ENCODE measurements at regions not wholly inside any gene's neighbourhood (a gene's known extent, or its start where the extent isn't known, plus 50 kb on each side); places are given as distances from the start of the nearest gene placed in this dataset.

DNA sequence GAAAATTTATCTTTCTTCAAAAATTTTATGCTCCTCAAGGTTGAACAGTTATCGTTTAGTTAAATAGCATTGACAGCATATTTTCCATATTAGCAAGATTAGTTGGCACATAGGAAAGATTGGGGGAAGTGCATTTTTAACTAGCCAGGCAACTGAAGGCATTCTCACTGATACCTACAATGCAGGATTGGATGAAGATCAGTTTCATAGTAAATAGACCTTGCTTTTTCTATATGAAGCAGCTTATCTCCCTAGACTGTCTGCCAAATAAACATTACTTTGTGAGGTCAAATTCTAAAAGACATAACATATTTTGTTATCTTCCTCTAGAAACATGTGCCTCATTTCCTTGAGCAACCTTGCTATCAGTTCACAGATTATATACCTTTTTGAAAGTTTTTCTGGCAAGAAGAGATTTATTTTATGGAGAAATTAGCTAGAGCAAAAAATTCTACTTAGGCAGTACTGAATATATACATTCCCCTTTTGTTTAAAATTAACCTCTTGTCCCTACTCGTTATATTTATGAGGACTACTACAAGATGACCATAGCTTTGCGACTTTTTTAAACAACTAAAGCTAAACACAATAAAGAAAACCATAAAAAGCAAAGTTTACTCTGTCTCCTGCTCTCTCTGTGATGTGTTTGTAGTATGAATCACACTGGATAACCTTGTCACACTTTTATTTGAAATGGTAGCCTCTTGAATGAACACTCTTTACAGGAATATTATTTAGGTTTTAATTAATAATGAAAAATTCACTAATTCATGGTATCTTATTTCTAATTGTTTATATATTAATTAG is 654.9 kb upstream of the TBL1XR1 start:
- no peak for ATAC-seq
- TF ChIP-seq BACH2 (CRISPR knock-in tag; IDR thresholded peaks at IDR 0.05; ENCODE audit: borderline replicate concordance), result no peak
- TF ChIP-seq ZFP3 (CRISPR knock-in tag; IDR thresholded peaks at IDR 0.05), result no peak

DNA sequence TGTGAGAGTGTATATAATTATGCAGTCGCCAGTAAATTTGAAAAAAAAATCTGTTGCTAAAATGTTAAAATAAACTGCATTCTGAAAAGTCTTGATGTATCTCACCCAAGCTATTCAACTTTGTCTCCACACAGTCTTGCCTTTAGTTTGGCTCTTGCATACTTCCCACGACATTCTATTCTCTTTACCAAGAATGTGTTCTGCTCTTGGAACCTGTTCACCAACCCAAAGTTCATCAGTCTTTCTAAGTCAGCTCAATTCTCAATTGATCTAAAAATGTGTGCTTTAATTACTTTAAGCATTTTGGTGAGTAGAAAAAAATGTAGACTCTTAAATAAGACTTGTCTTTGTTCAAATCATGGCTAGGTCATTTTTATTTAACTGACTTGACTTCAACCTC is 657.7 kb upstream of the TBL1XR1 start:
- TF ChIP-seq, protein P1, sequence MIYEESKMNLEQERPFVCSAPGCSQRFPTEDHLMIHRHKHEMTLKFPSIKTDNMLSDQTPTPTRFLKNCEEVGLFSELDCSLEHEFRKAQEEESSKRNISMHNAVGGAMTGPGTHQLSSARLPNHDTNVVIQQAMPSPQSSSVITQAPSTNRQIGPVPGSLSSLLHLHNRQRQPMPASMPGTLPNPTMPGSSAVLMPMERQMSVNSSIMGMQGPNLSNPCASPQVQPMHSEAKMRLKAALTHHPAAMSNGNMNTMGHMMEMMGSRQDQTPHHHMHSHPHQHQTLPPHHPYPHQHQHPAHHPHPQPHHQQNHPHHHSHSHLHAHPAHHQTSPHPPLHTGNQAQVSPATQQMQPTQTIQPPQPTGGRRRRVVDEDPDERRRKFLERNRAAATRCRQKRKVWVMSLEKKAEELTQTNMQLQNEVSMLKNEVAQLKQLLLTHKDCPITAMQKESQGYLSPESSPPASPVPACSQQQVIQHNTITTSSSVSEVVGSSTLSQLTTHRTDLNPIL (CRISPR knock-in tag; IDR thresholded peaks at IDR 0.05; ENCODE audit: low read depth), result no peak
- TF ChIP-seq, protein P2, sequence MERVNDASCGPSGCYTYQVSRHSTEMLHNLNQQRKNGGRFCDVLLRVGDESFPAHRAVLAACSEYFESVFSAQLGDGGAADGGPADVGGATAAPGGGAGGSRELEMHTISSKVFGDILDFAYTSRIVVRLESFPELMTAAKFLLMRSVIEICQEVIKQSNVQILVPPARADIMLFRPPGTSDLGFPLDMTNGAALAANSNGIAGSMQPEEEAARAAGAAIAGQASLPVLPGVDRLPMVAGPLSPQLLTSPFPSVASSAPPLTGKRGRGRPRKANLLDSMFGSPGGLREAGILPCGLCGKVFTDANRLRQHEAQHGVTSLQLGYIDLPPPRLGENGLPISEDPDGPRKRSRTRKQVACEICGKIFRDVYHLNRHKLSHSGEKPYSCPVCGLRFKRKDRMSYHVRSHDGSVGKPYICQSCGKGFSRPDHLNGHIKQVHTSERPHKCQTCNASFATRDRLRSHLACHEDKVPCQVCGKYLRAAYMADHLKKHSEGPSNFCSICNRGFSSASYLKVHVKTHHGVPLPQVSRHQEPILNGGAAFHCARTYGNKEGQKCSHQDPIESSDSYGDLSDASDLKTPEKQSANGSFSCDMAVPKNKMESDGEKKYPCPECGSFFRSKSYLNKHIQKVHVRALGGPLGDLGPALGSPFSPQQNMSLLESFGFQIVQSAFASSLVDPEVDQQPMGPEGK (CRISPR knock-in tag; IDR thresholded peaks at IDR 0.05; ENCODE audit: borderline replicate concordance), result no peak
- TF ChIP-seq ZNF565 (CRISPR knock-in tag; conservative IDR thresholded peaks at IDR 0.05; ENCODE audit: low read depth), result no peak
- TF ChIP-seq GLIS3 (CRISPR knock-in tag; IDR thresholded peaks at IDR 0.05), result no peak
- TF ChIP-seq TOX (CRISPR knock-in tag; IDR thresholded peaks at IDR 0.05; ENCODE audit: borderline replicate concordance), result no peak
- TF ChIP-seq, protein P3, sequence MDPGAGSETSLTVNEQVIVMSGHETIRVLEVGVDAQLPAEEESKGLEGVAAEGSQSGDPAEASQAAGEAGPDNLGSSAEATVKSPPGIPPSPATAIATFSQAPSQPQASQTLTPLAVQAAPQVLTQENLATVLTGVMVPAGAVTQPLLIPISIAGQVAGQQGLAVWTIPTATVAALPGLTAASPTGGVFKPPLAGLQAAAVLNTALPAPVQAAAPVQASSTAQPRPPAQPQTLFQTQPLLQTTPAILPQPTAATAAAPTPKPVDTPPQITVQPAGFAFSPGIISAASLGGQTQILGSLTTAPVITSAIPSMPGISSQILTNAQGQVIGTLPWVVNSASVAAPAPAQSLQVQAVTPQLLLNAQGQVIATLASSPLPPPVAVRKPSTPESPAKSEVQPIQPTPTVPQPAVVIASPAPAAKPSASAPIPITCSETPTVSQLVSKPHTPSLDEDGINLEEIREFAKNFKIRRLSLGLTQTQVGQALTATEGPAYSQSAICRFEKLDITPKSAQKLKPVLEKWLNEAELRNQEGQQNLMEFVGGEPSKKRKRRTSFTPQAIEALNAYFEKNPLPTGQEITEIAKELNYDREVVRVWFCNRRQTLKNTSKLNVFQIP (CRISPR knock-in tag; IDR thresholded peaks at IDR 0.05; ENCODE audit: borderline replicate concordance, low read depth), result no peak
- TF ChIP-seq ZNF70 (CRISPR knock-in tag; IDR thresholded peaks at IDR 0.05), result no peak
- TF ChIP-seq ZC3H10 (CRISPR knock-in tag; IDR thresholded peaks at IDR 0.05), result no peak
- no peak for TF ChIP-seq PPARA (CRISPR knock-in tag; IDR thresholded peaks at IDR 0.05; ENCODE audit: borderline replicate concordance)
- TF ChIP-seq OSR1 (CRISPR knock-in tag; IDR thresholded peaks at IDR 0.05), result no peak
- TF ChIP-seq, protein P4, sequence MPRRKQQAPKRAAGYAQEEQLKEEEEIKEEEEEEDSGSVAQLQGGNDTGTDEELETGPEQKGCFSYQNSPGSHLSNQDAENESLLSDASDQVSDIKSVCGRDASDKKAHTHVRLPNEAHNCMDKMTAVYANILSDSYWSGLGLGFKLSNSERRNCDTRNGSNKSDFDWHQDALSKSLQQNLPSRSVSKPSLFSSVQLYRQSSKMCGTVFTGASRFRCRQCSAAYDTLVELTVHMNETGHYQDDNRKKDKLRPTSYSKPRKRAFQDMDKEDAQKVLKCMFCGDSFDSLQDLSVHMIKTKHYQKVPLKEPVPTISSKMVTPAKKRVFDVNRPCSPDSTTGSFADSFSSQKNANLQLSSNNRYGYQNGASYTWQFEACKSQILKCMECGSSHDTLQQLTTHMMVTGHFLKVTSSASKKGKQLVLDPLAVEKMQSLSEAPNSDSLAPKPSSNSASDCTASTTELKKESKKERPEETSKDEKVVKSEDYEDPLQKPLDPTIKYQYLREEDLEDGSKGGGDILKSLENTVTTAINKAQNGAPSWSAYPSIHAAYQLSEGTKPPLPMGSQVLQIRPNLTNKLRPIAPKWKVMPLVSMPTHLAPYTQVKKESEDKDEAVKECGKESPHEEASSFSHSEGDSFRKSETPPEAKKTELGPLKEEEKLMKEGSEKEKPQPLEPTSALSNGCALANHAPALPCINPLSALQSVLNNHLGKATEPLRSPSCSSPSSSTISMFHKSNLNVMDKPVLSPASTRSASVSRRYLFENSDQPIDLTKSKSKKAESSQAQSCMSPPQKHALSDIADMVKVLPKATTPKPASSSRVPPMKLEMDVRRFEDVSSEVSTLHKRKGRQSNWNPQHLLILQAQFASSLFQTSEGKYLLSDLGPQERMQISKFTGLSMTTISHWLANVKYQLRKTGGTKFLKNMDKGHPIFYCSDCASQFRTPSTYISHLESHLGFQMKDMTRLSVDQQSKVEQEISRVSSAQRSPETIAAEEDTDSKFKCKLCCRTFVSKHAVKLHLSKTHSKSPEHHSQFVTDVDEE (CRISPR knock-in tag; IDR thresholded peaks at IDR 0.05), result no peak
- no peak for ATAC-seq

DNA sequence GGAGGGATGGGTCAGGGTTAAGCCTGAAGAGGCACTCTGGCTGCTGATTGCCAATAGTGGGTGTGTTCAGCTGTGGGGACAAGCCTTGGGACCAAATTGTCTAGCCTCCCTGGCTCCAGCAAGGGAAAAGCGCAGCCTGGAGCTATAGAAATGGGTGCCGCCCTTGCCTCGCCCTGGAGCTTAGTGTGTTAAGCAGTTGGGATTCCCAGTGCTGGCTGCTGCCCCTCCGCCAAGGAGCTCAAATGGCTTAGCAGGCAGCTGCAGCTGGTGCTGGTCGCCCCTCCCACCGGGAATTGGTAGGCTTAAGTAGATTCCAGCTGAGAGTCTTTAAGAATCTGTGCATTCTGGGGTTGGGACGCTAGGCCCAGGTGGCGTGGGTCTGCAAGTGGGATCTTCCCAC is 662.9 kb upstream of the TBL1XR1 start:
- no peak for ATAC-seq
- TF ChIP-seq BACH2 (CRISPR knock-in tag; IDR thresholded peaks at IDR 0.05; ENCODE audit: borderline replicate concordance) (no peak), RARB (CRISPR knock-in tag; IDR thresholded peaks at IDR 0.05) (no peak), SNAI2 (CRISPR knock-in tag; IDR thresholded peaks at IDR 0.05) (no peak), CSDC2 (CRISPR knock-in tag; IDR thresholded peaks at IDR 0.05) (no peak), ISL1 (CRISPR knock-in tag; IDR thresholded peaks at IDR 0.05) (no peak), ZFP30 (CRISPR knock-in tag; IDR thresholded peaks at IDR 0.05) (no peak), ZC3H10 (CRISPR knock-in tag; IDR thresholded peaks at IDR 0.05) (no peak), TCF4 (CRISPR knock-in tag; IDR thresholded peaks at IDR 0.05; ENCODE audit: borderline replicate concordance) (no peak), ESRRG (CRISPR knock-in tag; IDR thresholded peaks at IDR 0.05) (no peak), TOX (CRISPR knock-in tag; IDR thresholded peaks at IDR 0.05; ENCODE audit: borderline replicate concordance) (no peak), ZNF8 (CRISPR knock-in tag; IDR thresholded peaks at IDR 0.05) (no peak), OSR1 (CRISPR knock-in tag; IDR thresholded peaks at IDR 0.05) (no peak), ZFP3 (CRISPR knock-in tag; IDR thresholded peaks at IDR 0.05) (no peak)
- TF ChIP-seq, protein P1 (CRISPR knock-in tag; IDR thresholded peaks at IDR 0.05; ENCODE audit: low read depth), result no peak
- TF ChIP-seq, protein P3 (CRISPR knock-in tag; IDR thresholded peaks at IDR 0.05; ENCODE audit: borderline replicate concordance, low read depth), result no peak
- TF ChIP-seq, protein P4 (CRISPR knock-in tag; IDR thresholded peaks at IDR 0.05), result no peak

Data from SK-N-SH treated with all-trans-retinoic acid at 6 μM for 48 hours (cell line).